ENCODE measurements at regions not wholly inside any gene's neighbourhood (a gene's known extent, or its start where the extent isn't known, plus 50 kb on each side); places are given as distances from the start of the nearest gene placed in this dataset.

- no peak for TF ChIP-seq CTCF (IDR thresholded peaks at IDR 0.05)
- TF ChIP-seq POLR2A (IDR thresholded peaks at IDR 0.05): no peak
Measured at GRCh38 chr18:44392933-44393332, 287.8 kb upstream of the SETBP1 start.

All from Peyer's patch (tissue), 4 donors.